K562 (cell line): ENCODE measurements at regions not wholly inside any gene's neighbourhood (a gene's known extent, or its start where the extent isn't known, plus 50 kb on each side); places are given as distances from the start of the nearest gene placed in this dataset.

Experiments used
- ATAC-seq: fragments of 200-7000 bp; cut with Tn5 transposase; 3 replicates; pipeline ENCODE4 v1.9.1; 2020; ENCODE audit warnings: moderate library complexity
- BruUV-seq: library from RNA; stranded (reverse); fragments of 400-500 nt; replicated peaks from 2 replicates; lab custom pipeline; 2021; lab: Mats Ljungman, UMichigan
- CTCF ChIA-PET: fragments of 300-600 bp; formaldehyde crosslinking; extraction: SDS; loops from one replicate; lab custom pipeline; 2021; ENCODE audit warnings: low intra/inter-chr PET ratio; lab: Yijun Ruan, JAX
- POLR2A ChIA-PET: fragments of 300-600, 350-650 bp; sonication (Branson Sonifier 250); formaldehyde crosslinking; extraction: SDS; loops from one replicate; lab custom pipeline; 2021; ENCODE audit warnings: antibody characterized with exemption, inconsistent platforms; lab: Yijun Ruan, JAX
- DNase-seq, 4 experiments: peaks; one replicate each; pipeline versions ENCODE4 v3.0.0 to v3.0.0-alpha.2; 2011 to 2018; ENCODE audit warnings: low spot score in 3 of 4, mixed read lengths in 3 of 4; ENCODE audit errors: extremely low read depth in 1 of 4
- FAIRE-seq: peaks from 2 replicates; lab custom pipeline; 2011; peaks lifted over from hg19 to GRCh38; lab: Jason Lieb, UNC
- H2AFZ ChIP-seq: 2 replicates; pipeline ENCODE4 v1.6.0; 2011; ENCODE audit warnings: low read depth, low read length, control low read depth, inconsistent platforms
- H3K27ac ChIP-seq: fragments of 200-600 bp; 3 replicates; pipeline ENCODE4 v1.8.0; 2011; ENCODE audit warnings: low read depth, mild to moderate bottlenecking, control low read depth, inconsistent platforms, low read length, moderate library complexity, mixed read lengths; ENCODE audit errors: extremely low read depth
- H3K27me3 ChIP-seq, 2 experiments: fragments of 300-600 bp in 1 of 2; 2 replicates in 1 of 2; 3 replicates in 1 of 2; pipeline versions ENCODE4 v1.6.0 to v1.8.0; 2011; ENCODE audit warnings: inconsistent platforms in 2 of 2, low read length in 2 of 2, mild to moderate bottlenecking in 1 of 2, mixed read lengths in 1 of 2, moderate library complexity in 1 of 2; ENCODE audit not compliant: control insufficient read depth in 2 of 2, insufficient read depth in 2 of 2
- H3K36me3 ChIP-seq: fragments of 300-600 bp; 3 replicates; pipeline ENCODE4 v1.8.0; 2011; ENCODE audit warnings: mild to moderate bottlenecking, low read length, inconsistent platforms; ENCODE audit not compliant: control insufficient read depth, insufficient read depth
- H3K4me1 ChIP-seq, 2 experiments: fragments of 200-600 bp in 1 of 2; replicated peaks in 1 of 2; 2 replicates in 1 of 2; 3 replicates in 1 of 2; pipeline versions ENCODE4 v1.5.1 to v1.8.0; 2011; ENCODE audit warnings: inconsistent platforms in 2 of 2, low read length in 2 of 2, mild to moderate bottlenecking in 1 of 2, mixed read lengths in 1 of 2, moderate library complexity in 1 of 2; ENCODE audit not compliant: control insufficient read depth in 2 of 2, insufficient read depth in 2 of 2
- H3K4me2 ChIP-seq: 2 replicates; pipeline ENCODE4 v1.6.1; 2011; ENCODE audit warnings: low read length, control low read depth, inconsistent platforms, mixed read lengths; ENCODE audit not compliant: insufficient read depth
- H3K4me3 ChIP-seq: fragments of 200-600 bp; sonication (generic), shearing (Covaris generic); 2 replicates; pipeline ENCODE4 v1.5.1; 2016; ENCODE audit warnings: control low read depth, inconsistent platforms
- H3K79me2 ChIP-seq: fragments of 200-600 bp; 3 replicates; pipeline ENCODE4 v1.8.0; 2011; ENCODE audit warnings: low read length, inconsistent platforms; ENCODE audit not compliant: control insufficient read depth, insufficient read depth
- H3K9ac ChIP-seq, 2 experiments: 2 replicates each; pipeline versions ENCODE4 v1.6.0 to v1.6.1; 2011; ENCODE audit warnings: low read depth in 2 of 2, low read length in 2 of 2, control low read depth in 1 of 2, inconsistent platforms in 1 of 2, mild to moderate bottlenecking in 1 of 2, mixed read lengths in 1 of 2; ENCODE audit not compliant: insufficient read depth in 1 of 2
- H3K9me1 ChIP-seq: one replicate; pipeline ENCODE4 v1.6.0; 2011; ENCODE audit warnings: inconsistent platforms, mild to moderate bottlenecking, low read length, moderate library complexity; ENCODE audit not compliant: control insufficient read depth, insufficient read depth
- H3K9me3 ChIP-seq: replicated peaks from 2 replicates; pipeline ENCODE4 v1.5.1; 2011; ENCODE audit warnings: low read depth, low read length, inconsistent platforms; ENCODE audit not compliant: control insufficient read depth, insufficient read depth
- H4K20me1 ChIP-seq: replicated peaks from 2 replicates; pipeline ENCODE4 v1.6.1; 2011; ENCODE audit warnings: low read length, inconsistent platforms, mixed read lengths; ENCODE audit not compliant: control insufficient read depth, insufficient read depth
- CREM ChIP-seq: IDR thresholded peaks from 2 replicates; pipeline ENCODE4 v1.6.1; 2014; ENCODE audit warnings: antibody characterized with exemption, low read depth
- E2F8 ChIP-seq: fragments of 450-650 bp; IDR thresholded peaks from 2 replicates; pipeline ENCODE4 v1.7.1; 2018; ENCODE audit warnings: mild to moderate bottlenecking, low read depth; ENCODE audit not compliant: partially characterized antibody
- POLR2A ChIP-seq: fragments of 450-650 bp; conservative IDR thresholded peaks from 2 replicates; pipeline ENCODE4 v1.6.1; 2016
- PRDM10 ChIP-seq: fragments of 450-650 bp; IDR thresholded peaks from 2 replicates; pipeline ENCODE4 v1.6.1; 2018; ENCODE audit not compliant: partially characterized antibody
- PRPF4 ChIP-seq: fragments of 200-400 bp; formaldehyde crosslinking; IDR thresholded peaks from one replicate; pipeline ENCODE4 v1.6.1; 2017; ENCODE audit warnings: low read length, low read depth, mild to moderate bottlenecking; ENCODE audit not compliant: insufficient read depth, poor library complexity, severe bottlenecking
- SRSF9 ChIP-seq: fragments of 200-400 bp; formaldehyde crosslinking; IDR thresholded peaks from 2 replicates; pipeline ENCODE4 v1.6.1; 2017; ENCODE audit warnings: low read depth, low read length, borderline replicate concordance
- ZNF586 ChIP-seq: fragments of 450-650 bp; formaldehyde crosslinking; conservative IDR thresholded peaks from 2 replicates; pipeline ENCODE4 v1.4.0; 2020; ENCODE audit warnings: mild to moderate bottlenecking, moderate library complexity
- ZNF778 ChIP-seq: fragments of 450-650 bp; formaldehyde crosslinking; IDR thresholded peaks from 2 replicates; pipeline ENCODE4 v1.4.0; 2020; ENCODE audit warnings: mild to moderate bottlenecking, moderate library complexity
- WGBS: fragments of 100-300 bp; shearing (Covaris generic); methylation state at CpG from one replicate; pipeline ENCODE4 v1.1.6; 2016; ENCODE audit warnings: low coverage, mixed read lengths; ENCODE audit not compliant: insufficient coverage; ENCODE audit errors: missing lambda C conversion rate; 5-methylcytosine and 5-hydroxymethylcytosine counted together
- in situ Hi-C: fragments of 300-500 bp; cut with MboI; formaldehyde crosslinking; loops from 4 replicates; pipeline ENCODE4 v1.15.0; 2018; ENCODE audit warnings: inconsistent platforms, mixed read lengths
- intact Hi-C: fragments of 100-400 bp; cut with micrococcal nuclease; formaldehyde crosslinking; loops from 2 replicates; pipeline ENCODE4 v1.14.2; 2022
- TF ChIP-seq, protein P1 (sequence below): fragments of 450-650 bp; IDR thresholded peaks from 2 replicates; pipeline ENCODE4 v1.6.1; 2017; ENCODE audit warnings: antibody characterized with exemption

DNA sequence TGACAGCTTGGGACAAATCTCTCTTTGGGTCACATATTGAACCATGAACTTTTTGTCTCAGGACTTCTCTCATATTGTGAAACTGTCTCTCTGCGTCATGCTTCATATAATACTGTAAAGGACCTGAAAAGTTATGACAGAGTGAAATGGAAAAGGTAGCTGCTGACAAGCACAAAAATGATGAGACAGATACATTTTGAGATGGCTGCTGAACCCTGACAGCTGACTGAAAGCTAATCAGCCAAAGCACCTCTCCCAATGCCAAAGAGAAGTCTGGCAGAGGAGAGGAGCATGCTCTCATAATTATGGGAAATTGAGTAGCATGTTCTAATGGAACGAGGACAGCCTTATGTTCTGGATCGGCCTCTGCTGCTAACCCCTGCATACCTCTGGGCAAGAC, 873.4 kb upstream of the ADGRL3 start:
- 0% methylated on average over 3 of the region's 3 CpGs for WGBS
- H3K4me3 ChIP-seq, result no peak overlapping the region
- no peaks in the 10 kb centered on the region for H3K9me3 ChIP-seq
- POLR2A ChIA-PET, result no interaction called here
- H4K20me1 ChIP-seq, result no peaks in the 10 kb centered on the region
- H3K27me3 ChIP-seq, result no peaks in the 10 kb centered on the region
- ATAC-seq (no peak), FAIRE-seq (no peak), DNase-seq (no peak)
- H2AFZ ChIP-seq, result no peak overlapping the region
- H3K4me2 ChIP-seq, result no peak overlapping the region
- H3K36me3 ChIP-seq, result no peaks in the 10 kb centered on the region
- CTCF ChIA-PET, result no interaction called here
- BruUV-seq, result no TSS peak
- H3K4me1 ChIP-seq, result no peaks in the 10 kb centered on the region
- no peaks in the 10 kb centered on the region for H3K9me1 ChIP-seq
- no peak overlapping the region for H3K27ac ChIP-seq
- in situ Hi-C loops (no loop called here), intact Hi-C loops (no loop called here)
- no peak overlapping the region for H3K9ac ChIP-seq
- no peaks in the 10 kb centered on the region for H3K79me2 ChIP-seq
- TF ChIP-seq, protein P1, sequence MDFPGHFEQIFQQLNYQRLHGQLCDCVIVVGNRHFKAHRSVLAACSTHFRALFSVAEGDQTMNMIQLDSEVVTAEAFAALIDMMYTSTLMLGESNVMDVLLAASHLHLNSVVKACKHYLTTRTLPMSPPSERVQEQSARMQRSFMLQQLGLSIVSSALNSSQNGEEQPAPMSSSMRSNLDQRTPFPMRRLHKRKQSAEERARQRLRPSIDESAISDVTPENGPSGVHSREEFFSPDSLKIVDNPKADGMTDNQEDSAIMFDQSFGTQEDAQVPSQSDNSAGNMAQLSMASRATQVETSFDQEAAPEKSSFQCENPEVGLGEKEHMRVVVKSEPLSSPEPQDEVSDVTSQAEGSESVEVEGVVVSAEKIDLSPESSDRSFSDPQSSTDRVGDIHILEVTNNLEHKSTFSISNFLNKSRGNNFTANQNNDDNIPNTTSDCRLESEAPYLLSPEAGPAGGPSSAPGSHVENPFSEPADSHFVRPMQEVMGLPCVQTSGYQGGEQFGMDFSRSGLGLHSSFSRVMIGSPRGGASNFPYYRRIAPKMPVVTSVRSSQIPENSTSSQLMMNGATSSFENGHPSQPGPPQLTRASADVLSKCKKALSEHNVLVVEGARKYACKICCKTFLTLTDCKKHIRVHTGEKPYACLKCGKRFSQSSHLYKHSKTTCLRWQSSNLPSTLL, result no peak
- no peak for TF ChIP-seq SRSF9

DNA sequence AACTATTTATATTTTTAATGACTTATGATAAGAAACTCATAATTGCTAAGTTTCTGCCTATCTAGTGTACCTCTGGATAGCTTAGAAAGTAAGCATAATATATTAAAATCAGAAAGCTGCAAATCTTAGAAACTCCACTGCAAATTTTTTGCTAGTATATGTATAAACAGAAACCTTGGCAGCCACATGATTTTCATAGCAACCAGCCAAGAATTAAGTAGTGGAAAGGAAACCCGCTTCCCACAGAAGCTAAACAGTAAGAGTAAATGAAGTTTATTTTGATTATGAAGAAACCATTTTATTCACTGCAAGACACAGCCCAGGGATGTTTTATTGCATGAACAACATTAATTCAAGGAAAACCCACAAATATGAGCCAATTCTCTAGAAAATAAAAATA, 872.5 kb upstream of the ADGRL3 start:
- no peaks in the 10 kb centered on the region for H3K9me3 ChIP-seq
- ChIA-PET CTCF (no interaction called here), POLR2A (no interaction called here)
- H3K4me1 ChIP-seq, result no peaks in the 10 kb centered on the region
- 0% methylated on average over 1 of the region's 1 CpG for WGBS
- H4K20me1 ChIP-seq, result no peaks in the 10 kb centered on the region
- no peak overlapping the region for H3K4me3 ChIP-seq
- no peak overlapping the region for H3K9ac ChIP-seq
- H3K4me2 ChIP-seq, result no peak overlapping the region
- H3K27me3 ChIP-seq, result no peaks in the 10 kb centered on the region
- no TSS peak for BruUV-seq
- DNase-seq (no peak), ATAC-seq (no peak), FAIRE-seq (no peak)
- H3K79me2 ChIP-seq, result no peaks in the 10 kb centered on the region
- H3K27ac ChIP-seq, result no peak overlapping the region
- no peaks in the 10 kb centered on the region for H3K36me3 ChIP-seq
- in situ Hi-C loops (no loop called here), intact Hi-C loops (no loop called here)
- H2AFZ ChIP-seq, result no peak overlapping the region
- H3K9me1 ChIP-seq, result no peaks in the 10 kb centered on the region
- TF ChIP-seq E2F8 (no peak), POLR2A (no peak), PRDM10 (no peak), CREM (no peak), PRPF4 (no peak), ZNF586 (CRISPR knock-in tag) (no peak), ZNF778 (CRISPR knock-in tag) (no peak)
